B cell (primary cell): ENCODE measurements at regions not wholly inside any gene's neighbourhood (a gene's known extent, or its start where the extent isn't known, plus 50 kb on each side); places are given as distances from the start of the nearest gene placed in this dataset.
"Not testable (repeated sequence)": the region's sequence is repeated elsewhere in the genome, so short reads cannot be mapped to it uniquely, and the experiment has no call there.

Source experiments
- CTCF ChIP-seq: fragments of 200-600 bp; IDR thresholded peaks from one replicate; pipeline ENCODE4 v1.8.0; 2022; ENCODE audit warnings: antibody characterized with exemption, mild to moderate bottlenecking
- EZH2 ChIP-seq: IDR thresholded peaks from 2 replicates; pipeline ENCODE4 v1.6.1; 2012; ENCODE audit warnings: borderline replicate concordance, low read depth, mild to moderate bottlenecking, moderate library complexity, low read length; ENCODE audit not compliant: insufficient read depth, poor library complexity, severe bottlenecking

- TF ChIP-seq EZH2, CTCF: not testable (repeated sequence)
These were observed 444.6 kb upstream of the ZNG1F start for GRCh38 chr9:41633726-41634125.
